ENCODE measurements at regions not wholly inside any gene's neighbourhood (a gene's known extent, or its start where the extent isn't known, plus 50 kb on each side); places are given as distances from the start of the nearest gene placed in this dataset.

GRCh38 chr2:185891403-185891802, 152.8 kb downstream of the FSIP2 start:
- no peak for DNase-seq (ENCODE audit: low spot score)

GRCh38 chr2:185891804-185892411, 153.3 kb downstream of the FSIP2 start:
- no peak for DNase-seq (ENCODE audit: low spot score)

- no peak for DNase-seq (ENCODE audit: low spot score)
Observed at GRCh38 chr2:185892484-185892883, 153.9 kb downstream of the FSIP2 start.

GRCh38 chr2:185894223-185894622, 155.6 kb downstream of the FSIP2 start:
- no peak for DNase-seq (ENCODE audit: low spot score)

- no peak for DNase-seq (ENCODE audit: low spot score)
Observed at GRCh38 chr2:185895828-185896693, 157.5 kb downstream of the FSIP2 start.

- no peak for DNase-seq (ENCODE audit: low spot score)
Observed at GRCh38 chr2:185899366-185899765, 160.8 kb downstream of the FSIP2 start.

- DNase-seq (ENCODE audit: low spot score): no peak
Observed at GRCh38 chr2:185919155-185919554, 180.6 kb downstream of the FSIP2 start.

GRCh38 chr2:185921048-185921756, 182.6 kb downstream of the FSIP2 start:
- DNase-seq (ENCODE audit: low spot score): no peak

- DNase-seq (ENCODE audit: low spot score): no peak
Observed at GRCh38 chr2:185934232-185934631, 195.6 kb downstream of the FSIP2 start.

GRCh38 chr2:185939858-185940257, 201.3 kb downstream of the FSIP2 start:
- DNase-seq (ENCODE audit: low spot score): no peak

- no peak for DNase-seq (ENCODE audit: low spot score)
Observed at GRCh38 chr2:185942855-185943254, 204.3 kb downstream of the FSIP2 start.

GRCh38 chr2:185947722-185948121, 209.1 kb downstream of the FSIP2 start:
- DNase-seq (ENCODE audit: low spot score): no peak

GRCh38 chr2:185952100-185952499, 213.5 kb downstream of the FSIP2 start:
- no peak for DNase-seq (ENCODE audit: low spot score)

GRCh38 chr2:185954389-185954788, 215.8 kb downstream of the FSIP2 start:
- no peak for DNase-seq (ENCODE audit: low spot score)

GRCh38 chr2:185955050-185955449, 216.4 kb downstream of the FSIP2 start:
- DNase-seq (ENCODE audit: low spot score): no peak

- DNase-seq (ENCODE audit: low spot score): no peak
Observed at GRCh38 chr2:185967335-185967734, 228.7 kb downstream of the FSIP2 start.

- no peak for DNase-seq (ENCODE audit: low spot score)
Observed at GRCh38 chr2:185970148-185970852, 231.7 kb downstream of the FSIP2 start.

- DNase-seq (ENCODE audit: low spot score): no peak
Observed at GRCh38 chr2:185978634-185979407, 240.2 kb downstream of the FSIP2 start.

GRCh38 chr2:185979546-185980071, 241.0 kb downstream of the FSIP2 start:
- DNase-seq (ENCODE audit: low spot score): peak; percentile 2

- no peak for DNase-seq (ENCODE audit: low spot score)
Observed at GRCh38 chr2:185980944-185981343, 242.3 kb downstream of the FSIP2 start.

GRCh38 chr2:185984670-185985069, 246.1 kb downstream of the FSIP2 start:
- DNase-seq (ENCODE audit: low spot score): no peak

Data from SW480 (cell line).